HCEC 1CT (cell line): ENCODE measurements at regions not wholly inside any gene's neighbourhood (a gene's known extent, or its start where the extent isn't known, plus 50 kb on each side); places are given as distances from the start of the nearest gene placed in this dataset.
"Not testable (repeated sequence)": the region's sequence is repeated elsewhere in the genome, so short reads cannot be mapped to it uniquely, and the experiment has no call there.

Source experiments
- DNase-seq: peaks from one replicate; pipeline ENCODE4 v3.0.0-alpha.2; 2017

DNA sequence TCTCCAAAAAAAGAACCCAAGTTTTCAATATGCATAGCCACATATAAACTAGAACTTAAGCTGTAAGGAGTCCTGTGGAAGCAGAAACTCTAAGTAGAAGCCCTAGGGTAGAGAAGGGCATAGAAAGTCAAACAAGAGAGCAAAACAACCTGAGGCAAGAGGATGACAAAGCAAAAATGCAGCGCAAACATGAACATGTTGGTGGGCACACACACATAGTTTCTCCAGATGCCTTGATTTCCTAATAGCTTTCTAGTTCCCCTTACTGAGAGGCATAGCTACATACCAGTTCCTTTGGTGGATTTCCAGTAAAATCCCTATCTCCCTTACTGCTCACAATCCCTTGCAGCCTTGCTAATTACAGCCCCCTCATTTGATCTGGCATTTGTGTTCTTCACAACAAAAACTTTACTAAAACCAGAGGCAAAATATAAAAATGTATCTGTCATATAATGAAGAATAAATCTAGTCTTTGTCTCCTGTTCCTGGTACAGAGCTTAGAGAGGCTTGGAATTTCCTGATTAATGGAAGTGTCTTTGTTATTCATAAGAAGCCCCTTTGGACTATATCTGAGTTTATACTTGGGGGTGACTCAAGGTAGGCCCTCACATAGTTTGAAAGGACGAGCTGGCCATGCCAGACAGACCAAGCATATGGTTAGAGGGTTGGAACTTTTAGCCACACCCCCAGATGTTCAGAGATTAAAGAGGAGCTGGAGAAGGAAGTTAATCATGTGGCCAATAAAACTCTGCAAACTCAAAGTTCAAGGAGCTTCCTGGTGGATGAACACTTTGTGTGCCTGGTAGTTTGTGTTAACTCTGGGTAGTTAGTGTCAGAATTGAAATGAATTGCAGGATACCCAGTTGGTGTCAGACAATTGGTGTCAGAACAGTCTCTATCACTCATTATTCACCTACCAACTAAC is 52.7 kb upstream of the ZCCHC13 start:
- DNase-seq = peak; percentile 55

DNA sequence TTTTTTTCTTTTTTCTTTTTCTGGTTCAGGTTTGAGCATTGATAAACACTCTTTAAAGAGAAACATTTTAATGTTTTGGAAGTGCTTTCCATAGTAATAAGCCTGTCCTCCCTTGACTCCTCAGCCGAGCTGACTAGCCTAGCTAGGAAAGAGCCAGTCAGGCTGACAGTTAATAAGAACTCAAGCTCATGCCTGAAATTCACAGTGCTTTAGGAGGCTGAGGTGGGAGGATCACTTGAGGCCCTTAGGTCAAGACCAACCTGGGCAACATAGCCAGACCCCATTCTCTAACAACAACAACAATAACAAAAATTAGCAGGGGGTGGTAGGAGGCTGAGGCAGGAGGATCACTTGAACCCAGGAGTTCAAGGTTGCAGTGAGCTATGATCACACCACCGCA is 53.4 kb upstream of the ZCCHC13 start:
- DNase-seq = no peak

DNA sequence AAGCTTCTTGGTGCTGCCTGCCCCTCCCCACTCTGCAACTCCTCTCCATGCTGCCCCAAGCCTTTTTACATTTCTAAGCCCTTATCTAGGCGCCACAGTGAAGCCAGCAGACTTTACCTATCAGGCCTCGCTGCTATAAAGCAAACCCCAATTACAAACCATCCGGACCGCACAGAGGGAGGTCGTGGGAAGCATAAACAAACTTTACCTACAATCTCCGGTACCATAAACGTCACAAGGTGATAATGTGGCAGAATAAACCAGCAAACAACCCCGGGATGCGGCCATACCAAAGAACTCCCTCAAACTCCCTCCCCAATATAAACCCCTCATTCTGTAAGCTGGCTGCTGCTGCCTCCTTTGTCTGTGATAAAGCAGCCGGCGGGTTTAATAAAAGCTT is 54.0 kb upstream of the ZCCHC13 start:
- DNase-seq = no peak

DNA sequence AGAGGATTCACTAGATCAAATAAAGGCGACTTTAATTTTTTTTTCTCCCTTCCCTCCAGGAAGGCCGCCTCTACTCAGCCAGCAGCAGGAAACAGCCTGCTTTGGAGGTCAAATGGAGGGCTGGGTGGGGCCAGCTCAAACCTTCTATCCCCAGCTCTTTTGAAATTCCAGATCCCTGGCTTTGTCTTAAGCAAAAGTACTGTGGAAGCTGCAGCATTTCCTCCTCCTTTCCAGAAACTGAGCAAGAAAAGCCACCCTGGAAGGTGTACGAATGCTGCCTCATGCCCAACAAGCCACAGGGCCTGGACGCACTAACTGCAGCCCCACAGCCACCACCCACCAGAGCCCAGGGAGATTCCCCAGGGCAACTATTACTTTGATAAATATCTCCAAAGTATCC is 55.1 kb upstream of the ZCCHC13 start:
- no peak for DNase-seq

DNA sequence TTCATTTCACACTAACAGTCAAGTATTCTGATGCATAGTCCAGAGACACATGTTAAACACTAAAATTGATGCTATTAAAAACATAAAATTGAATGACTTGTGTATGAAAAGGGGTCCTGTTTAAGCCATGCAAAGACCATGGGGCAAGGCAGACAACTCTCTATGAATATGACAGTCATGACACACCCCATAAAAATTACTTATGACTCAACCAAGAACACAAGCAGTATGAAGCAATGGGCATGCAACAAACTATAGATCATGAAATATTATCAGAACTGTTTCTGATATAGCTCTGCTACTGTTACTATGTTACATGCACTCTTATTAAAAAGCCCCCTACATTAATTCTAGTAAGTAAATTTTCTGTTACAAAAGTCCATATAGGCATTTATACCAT is 57.5 kb upstream of the ZCCHC13 start:
- DNase-seq = peak; percentile 50

DNA sequence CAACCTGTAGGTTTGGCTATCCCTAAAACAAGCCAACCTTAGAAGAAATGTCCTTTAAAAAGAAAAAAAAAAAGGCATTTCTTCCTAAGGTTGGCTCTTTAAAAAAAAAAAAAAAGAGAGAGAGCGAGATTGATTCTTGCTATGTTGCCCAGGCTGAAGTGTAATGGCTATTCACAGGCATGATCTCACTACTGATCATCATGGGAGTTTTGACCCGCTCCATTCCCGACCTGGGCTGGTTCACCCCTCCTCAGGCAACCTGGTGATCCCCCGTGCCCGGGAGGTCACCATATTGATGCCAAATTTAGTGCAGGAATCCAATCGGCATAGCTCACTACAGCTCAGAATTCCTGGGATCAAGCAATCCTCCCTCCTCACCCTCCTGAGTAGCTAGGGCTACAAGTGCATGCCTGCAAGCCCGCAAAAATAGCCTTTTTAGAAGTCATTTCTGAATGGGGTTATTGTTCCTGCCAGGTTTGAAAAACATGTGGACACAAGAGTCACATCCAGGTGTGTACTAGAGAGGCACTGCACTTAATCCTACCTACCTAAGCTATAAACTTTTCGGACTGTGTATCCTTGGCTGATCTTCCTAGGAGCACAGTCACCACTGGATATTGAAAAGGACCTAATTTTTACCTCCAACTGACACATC is 61.4 kb upstream of the ZCCHC13 start:
- peak; percentile 34 for DNase-seq

DNA sequence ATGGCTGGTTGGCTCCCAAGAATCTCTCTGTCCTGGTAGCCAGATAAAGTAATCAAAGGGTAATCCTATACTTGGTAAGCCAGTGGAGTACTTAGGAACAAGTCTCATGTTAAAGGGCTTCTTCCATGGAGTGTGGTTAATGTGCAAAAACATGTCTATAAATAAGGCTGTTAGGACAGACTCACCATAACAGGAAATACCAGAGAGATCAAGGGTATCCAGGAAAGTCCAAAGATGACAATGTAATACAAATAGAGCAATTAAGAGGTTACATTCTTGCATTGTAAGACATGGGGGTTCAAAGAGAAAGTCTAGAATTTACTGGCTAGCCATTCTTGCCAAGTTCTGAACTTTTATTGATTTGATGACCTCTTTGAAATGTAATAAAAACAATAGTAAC is 61.9 kb upstream of the ZCCHC13 start:
- DNase-seq = peak; percentile 81

DNA sequence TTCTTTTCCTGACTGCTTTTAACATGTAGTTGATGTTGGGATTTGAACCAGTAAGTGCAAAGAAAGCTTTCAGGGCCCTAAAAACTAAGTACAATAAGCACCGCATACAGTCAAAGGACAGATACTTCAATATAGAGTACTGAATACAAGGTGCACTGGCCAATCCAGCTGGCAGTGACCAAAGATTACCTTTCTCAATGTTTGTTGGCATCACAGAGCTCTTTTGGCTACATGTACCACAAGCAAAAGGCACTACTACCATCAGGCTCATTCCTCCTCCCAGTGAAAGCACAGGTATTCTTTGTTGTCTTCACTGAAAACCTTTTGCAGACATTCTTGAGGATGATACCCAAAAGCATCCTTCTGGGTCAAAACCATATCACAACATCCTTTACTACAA is 65.2 kb upstream of the ZCCHC13 start:
- no peak for DNase-seq

DNA sequence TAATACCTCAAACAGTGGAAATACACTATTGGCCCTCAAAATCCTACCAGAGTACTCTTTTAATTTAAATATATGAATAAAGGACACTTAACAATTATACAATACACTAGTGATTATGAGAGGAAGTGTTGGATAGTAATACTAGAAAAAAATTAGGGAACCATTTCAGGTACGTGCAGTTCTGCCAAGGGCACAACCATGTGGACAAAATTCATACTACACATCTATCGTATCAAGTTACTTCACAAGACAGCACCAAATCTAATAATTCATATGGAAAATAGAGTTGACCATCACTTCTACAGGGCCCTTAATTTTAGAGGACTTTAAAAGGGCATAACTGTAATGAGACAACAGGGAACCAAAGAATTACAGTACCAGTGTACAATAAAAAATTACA is 69.2 kb upstream of the ZCCHC13 start:
- no peak for DNase-seq

DNA sequence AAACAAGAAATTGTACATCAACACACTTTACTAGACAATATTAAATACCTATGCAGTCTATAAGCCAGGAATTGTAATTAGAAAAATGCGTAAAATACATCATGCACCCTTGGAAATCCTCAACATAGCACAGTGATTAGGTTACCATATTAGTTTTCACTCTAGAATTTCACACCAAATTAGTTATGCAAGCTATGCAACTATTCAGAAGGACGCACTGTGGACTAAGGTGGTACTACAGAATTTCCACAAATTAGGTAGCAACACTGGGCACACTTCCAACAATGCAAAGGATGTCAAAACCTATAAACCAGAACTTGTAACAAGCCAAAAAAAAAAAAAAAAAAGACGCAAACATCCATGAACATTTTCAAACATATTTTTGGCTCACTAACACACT is 71.1 kb upstream of the ZCCHC13 start:
- DNase-seq = peak; percentile 4

DNA sequence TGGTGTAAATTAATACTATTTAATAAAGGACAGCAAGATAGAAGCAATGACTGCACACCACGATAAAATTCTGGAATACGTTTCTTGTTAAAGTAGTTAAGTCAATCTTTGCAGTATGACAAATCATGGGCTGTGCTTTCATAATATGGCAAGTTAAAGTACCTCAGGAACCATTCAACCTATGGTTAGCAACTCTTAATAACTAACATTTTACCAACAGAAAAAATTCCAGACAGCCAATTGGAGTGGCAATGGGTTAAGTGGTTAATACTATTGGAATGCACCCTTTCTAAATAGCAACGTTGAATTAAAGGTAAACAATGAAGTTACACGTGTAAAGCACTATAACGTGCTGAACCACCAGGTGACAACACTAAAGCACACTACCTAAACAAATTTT is 72.4 kb upstream of the ZCCHC13 start:
- DNase-seq = no peak

DNA sequence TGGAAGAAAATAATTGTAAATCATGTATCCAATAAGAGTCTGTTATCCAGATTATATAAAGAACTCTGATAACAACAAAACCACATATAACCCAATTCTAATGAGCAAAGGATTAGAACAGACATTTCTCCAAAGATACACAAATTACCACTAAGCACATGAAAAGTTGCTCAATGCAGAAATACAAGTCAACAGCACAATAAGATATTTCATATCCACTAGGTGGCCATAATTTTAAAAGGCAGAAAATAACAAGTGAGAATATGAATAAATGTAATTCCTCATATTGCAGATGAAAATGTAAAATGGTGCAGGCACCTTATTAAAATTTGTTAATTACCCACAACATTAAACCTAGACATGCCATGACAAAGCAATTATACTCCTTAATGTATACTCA is 73.9 kb upstream of the ZCCHC13 start:
- DNase-seq = no peak

DNA sequence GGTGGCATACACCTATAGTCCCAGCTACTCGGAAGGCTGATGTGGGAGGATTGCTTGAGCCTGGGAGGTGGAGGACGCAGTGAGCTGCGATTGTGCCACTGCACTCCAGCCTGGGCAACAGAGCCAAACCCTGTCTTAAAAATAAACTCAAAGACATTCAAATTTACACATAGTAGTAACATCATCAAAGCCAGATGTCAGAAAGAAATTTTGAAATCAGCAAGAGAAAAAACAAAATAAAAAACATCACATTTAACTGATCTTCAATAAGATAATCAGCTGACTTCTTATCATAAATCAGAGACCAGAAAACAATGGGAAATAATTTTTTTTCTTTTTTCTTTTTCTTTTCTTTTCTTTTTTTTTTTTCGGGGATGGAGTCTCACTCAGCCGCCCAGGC is 78.9 kb upstream of the ZCCHC13 start:
- DNase-seq = no peak

DNA sequence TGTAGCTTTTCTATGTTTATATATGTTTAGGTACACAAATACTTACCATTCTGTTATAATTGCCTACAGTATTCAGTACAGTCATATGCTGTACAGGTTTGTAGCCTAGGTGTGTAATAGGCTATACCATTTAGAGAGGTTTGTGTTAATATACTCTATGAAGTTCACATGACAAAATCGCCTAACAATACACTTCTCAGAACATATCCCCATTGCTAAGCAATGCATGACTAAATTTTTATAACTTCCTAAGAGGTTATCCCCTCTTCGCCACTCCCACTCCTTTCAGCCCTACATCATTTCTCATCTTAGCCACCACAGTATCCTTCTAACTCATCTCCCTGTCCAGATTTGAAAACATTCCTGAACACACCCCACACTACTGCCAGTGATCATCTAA is 83.7 kb upstream of the ZCCHC13 start:
- DNase-seq = no peak

DNA sequence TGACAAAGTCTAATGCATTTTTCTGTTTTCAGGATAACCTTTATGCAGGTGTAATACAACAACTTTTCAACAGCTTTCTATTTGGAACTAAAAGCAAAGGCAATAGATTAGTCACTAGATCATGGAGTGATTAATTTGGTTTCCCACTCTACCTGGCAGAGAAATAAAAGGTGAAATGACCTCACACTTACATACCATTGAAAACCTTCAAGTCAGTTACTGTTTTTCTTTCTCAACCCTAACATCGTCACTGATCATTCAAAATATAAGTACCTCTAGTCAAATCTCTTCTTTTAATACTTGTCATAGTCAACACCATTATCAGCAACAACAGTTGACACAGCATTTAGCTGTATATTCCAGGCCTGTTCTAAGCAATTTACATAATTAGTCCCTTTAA is 85.1 kb upstream of the ZCCHC13 start:
- DNase-seq = no peak

DNA sequence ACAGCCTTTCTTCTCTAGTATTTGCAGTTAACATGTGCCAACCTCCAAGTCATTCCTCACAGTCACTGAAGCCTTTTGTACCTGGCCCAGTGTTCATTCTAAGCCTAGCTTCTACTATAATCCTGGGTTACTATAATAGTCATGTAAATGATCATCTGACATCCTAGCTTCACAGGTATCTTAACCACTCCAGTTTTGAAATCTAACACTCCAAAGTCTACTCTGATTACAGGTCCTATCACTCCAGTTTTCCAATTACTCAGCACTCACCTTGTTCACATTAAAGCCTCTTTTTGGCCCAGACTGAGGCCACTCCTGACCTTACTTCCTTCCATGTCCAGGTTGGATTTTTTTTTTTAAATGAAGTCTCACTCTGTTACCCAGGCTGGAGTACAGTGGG is 87.6 kb upstream of the ZCCHC13 start:
- no peak for DNase-seq

DNA sequence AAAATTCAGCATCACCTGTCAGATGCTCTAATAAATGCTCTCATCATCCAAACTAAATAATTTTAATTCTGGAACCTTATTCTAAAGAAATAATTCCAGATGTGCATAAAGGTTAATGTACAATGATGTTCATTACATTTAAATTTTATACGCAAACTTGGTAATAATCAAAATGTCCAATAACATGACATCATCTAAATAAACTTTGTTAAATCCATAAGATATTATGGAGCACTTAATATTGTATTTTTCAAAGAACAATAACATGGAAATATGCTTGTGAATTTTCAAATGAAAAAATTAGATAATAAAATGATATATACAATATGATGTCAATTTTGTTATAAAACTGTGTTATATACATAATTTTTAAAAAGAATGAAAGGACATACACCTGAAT is 92.1 kb upstream of the ZCCHC13 start:
- DNase-seq = no peak

DNA sequence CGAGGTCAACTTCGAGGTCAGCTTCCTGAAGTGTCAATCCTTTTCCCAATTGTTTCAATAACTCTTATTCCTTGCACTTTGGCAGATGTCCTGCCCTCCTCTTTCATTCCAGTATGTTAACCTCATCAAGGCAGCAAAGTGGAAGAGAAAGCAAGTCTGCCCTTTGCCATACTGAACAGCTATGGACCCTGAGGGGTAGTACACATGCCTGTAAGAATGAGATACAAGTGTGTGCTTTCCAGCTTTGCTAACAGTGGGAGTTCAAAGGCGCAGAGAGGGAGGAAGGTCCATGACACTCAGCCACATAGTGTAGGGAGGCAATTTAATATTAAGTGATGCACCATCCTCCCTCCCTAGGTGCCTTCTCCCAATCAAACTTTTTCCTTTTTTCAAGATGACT is 96.4 kb upstream of the ZCCHC13 start:
- no peak for DNase-seq

DNA sequence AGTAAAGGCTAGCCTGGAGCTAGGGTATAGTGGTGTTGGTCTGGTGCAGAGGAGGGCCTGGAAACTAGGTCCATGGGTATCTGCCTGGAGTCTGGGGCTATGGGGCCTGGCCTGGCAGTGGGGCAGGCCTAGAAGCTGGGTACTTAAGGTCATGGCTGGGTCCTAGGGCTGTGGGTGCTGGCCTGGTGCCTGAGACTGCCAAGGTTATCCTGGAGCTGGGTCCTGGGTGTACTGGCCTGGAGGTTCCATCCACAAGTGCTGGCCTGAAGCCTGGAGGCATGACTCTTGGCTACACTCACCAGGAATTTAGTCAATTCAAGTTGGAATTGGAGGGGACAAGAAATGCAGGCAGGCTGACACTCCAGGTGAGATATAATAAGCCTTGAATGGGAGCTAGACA is 108.4 kb upstream of the ZCCHC13 start:
- no peak for DNase-seq

DNA sequence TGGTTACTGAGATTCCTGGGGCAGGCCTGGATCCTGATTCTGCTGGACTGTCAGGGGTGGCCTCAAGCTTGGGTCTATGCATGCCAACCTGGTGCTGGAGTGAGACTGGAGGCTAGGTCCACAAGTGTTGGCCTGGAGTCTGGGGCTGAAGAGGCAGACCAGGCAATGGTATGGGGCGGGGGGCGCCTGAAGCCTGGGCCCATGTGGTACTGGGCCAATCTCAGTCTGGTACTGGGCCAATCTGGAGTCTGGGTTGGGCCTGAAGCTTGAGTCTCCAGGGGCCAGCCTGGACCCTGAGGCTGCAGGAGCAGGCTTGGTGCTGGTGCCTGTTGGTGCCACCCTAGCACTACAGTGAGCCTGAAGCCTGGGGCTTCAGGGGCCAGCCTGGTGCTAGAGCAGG is 108.9 kb upstream of the ZCCHC13 start:
- DNase-seq = no peak

DNA sequence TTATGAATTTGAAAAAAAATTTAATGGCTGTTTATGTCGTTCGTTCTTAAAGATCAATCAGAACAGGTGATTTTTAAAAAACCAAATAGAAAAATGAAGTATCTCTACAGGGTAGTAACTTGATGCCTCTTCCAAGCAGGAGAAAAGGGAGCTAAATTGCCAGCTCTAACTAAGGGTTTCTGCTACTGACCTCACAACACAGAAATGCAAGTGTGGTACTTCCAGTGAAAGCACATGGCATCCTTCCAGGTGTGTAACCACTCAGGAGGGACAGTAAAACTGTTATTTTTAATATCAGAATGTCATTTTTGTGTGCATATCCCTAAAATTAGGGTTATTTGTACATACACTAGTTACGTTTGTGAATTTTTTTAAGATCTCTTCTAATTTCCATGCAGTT is 116.8 kb upstream of the ZCCHC13 start:
- DNase-seq = no peak

DNA sequence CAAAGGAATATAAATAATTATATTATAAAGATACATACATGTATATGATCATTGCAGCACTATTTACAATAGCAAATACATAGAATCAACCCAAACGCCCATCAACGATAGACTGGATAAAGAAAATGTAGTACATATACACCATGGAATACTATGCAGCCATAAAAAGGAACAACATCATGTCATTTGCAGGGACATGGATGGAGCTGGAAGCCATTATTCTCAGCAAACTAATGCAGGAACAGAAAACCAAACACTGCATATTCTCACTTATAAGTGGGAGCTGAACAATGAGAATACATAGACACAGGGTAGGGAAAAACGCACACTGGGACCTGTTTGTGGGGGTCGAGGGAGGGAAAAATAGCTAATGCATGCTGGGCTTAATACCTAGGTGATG is 120.9 kb upstream of the ZCCHC13 start:
- not testable (repeated sequence) for DNase-seq

DNA sequence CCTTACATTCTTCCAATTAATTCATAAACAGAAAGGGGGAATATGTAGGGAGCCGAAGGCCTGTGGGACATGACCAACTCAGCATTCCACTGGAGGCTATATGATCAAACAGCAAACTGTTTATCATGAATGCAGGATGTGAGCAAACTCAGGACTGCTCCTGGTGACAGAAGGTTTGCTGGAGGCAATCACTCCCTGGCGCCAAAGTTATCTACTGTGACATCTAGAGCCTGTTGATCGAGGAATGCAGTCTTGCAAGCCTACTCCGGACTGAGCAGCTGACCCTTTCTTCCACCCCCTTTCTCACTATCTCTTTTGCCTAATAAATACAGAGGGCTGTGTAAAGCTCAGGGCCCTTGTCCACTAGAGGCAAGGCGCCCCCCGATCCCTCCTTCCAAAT is 122.0 kb upstream of the ZCCHC13 start:
- not testable (repeated sequence) for DNase-seq

DNA sequence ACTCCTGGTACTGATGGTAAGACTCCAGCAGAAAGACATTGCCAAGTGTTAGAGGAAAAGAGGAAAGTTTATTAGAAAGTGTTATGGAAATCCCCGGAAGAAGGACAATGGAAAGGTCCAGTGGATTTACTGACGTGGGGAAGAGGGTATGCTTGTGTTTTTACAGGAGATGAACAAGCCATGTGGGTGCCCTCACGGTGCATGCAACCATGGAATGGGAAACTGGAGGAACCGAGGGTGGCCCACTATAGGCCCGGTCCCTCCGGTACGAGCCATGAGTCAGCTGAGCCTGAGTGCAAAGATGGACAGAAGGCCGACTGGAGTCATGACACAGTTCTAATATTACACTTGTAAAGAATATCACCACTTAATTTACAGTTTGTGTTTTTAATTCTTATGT is 123.3 kb upstream of the ZCCHC13 start:
- no peak for DNase-seq

DNA sequence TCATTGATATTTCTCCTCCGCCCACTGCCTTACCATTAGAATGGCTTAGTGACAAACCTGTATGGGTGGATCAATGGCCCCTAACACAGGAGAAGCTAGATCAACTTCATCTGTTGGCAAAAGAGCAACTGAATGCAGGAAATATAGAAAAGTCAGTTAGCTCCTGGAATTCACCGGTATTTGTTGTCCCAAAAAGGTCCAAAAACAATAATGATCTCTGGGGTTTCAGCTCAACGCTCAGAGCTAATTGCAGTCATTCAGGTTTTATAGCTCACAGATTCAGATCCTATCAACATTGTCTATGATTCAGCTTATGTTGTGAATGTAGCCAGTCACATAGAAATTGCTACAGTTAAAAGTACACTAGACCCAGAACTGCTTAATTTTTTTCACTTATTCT is 124.0 kb upstream of the ZCCHC13 start:
- no peak for DNase-seq
